ENCODE measurements at regions not wholly inside any gene's neighbourhood (a gene's known extent, or its start where the extent isn't known, plus 50 kb on each side); places are given as distances from the start of the nearest gene placed in this dataset.

DNA sequence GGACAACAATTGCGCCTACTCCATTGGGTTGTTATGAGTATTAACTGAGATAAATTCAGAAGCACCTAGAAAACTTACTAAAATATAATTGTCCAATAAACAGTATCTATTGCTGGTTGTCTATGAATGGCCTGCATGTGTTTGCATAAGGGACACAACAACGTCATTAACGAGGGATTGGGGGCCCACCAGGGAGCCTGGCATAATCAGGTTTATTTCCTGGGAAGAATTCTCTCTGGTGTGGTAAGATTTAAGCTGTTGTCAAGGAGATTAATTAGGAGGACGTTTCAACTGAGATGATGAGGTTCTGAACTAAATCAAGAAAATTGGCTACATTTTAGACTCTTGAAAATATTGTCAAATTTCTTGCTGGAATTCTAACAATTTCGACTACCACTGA, 176.1 kb upstream of the CDIN1 start:
- Histone ChIP-seq H3K27ac (ENCODE audit: low read depth, low read length) (no peak overlapping the region), H3K4me1 (ENCODE audit: control insufficient read depth, low read length) (no peaks in the 10 kb centered on the region), H3K4me2 (ENCODE audit: low read length) (no peak overlapping the region), H3K9me3 (ENCODE audit: control insufficient read depth, insufficient read depth, low read length) (no peaks in the 10 kb centered on the region), H3K9me2 (replicated peaks; ENCODE audit: control insufficient read depth, low read length) (no peaks in the 10 kb centered on the region), H3K36me3 (ENCODE audit: control insufficient read depth, low read length) (no peaks in the 10 kb centered on the region), H3K4me3 (ENCODE audit: low read length) (no peak overlapping the region), H3F3A (ENCODE audit: control insufficient read depth, insufficient read depth) (no peaks in the 10 kb centered on the region), H4K20me1 (ENCODE audit: control insufficient read depth, insufficient read depth, low read depth, low read length) (no peaks in the 10 kb centered on the region), H3K79me2 (ENCODE audit: control insufficient read depth, low read length) (no peaks in the 10 kb centered on the region), H3K27me3 (ENCODE audit: control insufficient read depth, low read length) (no peaks in the 10 kb centered on the region; the same call in 1 of the 2 replicates)
- TF ChIP-seq EZH2phosphoT487 (IDR thresholded peaks at IDR 0.05; ENCODE audit: borderline replicate concordance, low read length): no peak
- TF ChIP-seq, protein P1, sequence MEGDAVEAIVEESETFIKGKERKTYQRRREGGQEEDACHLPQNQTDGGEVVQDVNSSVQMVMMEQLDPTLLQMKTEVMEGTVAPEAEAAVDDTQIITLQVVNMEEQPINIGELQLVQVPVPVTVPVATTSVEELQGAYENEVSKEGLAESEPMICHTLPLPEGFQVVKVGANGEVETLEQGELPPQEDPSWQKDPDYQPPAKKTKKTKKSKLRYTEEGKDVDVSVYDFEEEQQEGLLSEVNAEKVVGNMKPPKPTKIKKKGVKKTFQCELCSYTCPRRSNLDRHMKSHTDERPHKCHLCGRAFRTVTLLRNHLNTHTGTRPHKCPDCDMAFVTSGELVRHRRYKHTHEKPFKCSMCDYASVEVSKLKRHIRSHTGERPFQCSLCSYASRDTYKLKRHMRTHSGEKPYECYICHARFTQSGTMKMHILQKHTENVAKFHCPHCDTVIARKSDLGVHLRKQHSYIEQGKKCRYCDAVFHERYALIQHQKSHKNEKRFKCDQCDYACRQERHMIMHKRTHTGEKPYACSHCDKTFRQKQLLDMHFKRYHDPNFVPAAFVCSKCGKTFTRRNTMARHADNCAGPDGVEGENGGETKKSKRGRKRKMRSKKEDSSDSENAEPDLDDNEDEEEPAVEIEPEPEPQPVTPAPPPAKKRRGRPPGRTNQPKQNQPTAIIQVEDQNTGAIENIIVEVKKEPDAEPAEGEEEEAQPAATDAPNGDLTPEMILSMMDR (IDR thresholded peaks at IDR 0.05; ENCODE audit: low read depth, low read length, poor library complexity, severe bottlenecking): no peak

DNA sequence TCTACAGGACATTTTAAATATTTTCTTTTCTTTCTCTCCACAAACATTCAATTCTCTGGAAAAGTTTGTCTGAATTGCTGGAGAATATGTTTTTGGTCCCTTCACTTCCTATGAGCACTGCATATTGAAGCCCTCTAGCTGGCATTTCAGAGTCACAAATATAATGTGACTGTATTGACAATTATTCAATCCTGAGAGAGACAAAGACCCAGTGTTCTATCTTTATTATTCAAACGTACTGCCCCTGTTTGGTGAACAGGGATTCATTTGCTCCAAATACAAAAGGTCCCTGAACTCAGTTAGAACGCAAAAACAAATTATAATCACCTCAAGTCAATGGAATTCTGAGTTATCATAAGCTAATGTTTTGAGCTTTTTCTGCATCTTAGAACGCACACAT, 173.1 kb upstream of the CDIN1 start:
- no peaks in the 10 kb centered on the region for H3K9me3 ChIP-seq (ENCODE audit: control insufficient read depth, insufficient read depth, low read length)
- H3K9me2 ChIP-seq (replicated peaks; ENCODE audit: control insufficient read depth, low read length): no peaks in the 10 kb centered on the region
- no peaks in the 10 kb centered on the region for H3F3A ChIP-seq (ENCODE audit: control insufficient read depth, insufficient read depth)
- H3K27me3 ChIP-seq (ENCODE audit: control insufficient read depth, low read length): no peaks in the 10 kb centered on the region
- no peaks in the 10 kb centered on the region for H3K36me3 ChIP-seq (ENCODE audit: control insufficient read depth, low read length)
- H3K27ac ChIP-seq (ENCODE audit: low read depth, low read length): no peak overlapping the region
- TF ChIP-seq, protein P1 (IDR thresholded peaks at IDR 0.05; ENCODE audit: low read depth, low read length, poor library complexity, severe bottlenecking): no peak
- TF ChIP-seq EZH2phosphoT487 (IDR thresholded peaks at IDR 0.05; ENCODE audit: borderline replicate concordance, low read length): no peak
- no peaks in the 10 kb centered on the region for H4K20me1 ChIP-seq (ENCODE audit: control insufficient read depth, insufficient read depth, low read depth, low read length)
- no peaks in the 10 kb centered on the region for H3K79me2 ChIP-seq (ENCODE audit: control insufficient read depth, low read length)
- H3K4me2 ChIP-seq (ENCODE audit: low read length): no peak overlapping the region
- no peak overlapping the region for H3K4me3 ChIP-seq (ENCODE audit: low read length)
- no peaks in the 10 kb centered on the region for H3K4me1 ChIP-seq (ENCODE audit: control insufficient read depth, low read length)

DNA sequence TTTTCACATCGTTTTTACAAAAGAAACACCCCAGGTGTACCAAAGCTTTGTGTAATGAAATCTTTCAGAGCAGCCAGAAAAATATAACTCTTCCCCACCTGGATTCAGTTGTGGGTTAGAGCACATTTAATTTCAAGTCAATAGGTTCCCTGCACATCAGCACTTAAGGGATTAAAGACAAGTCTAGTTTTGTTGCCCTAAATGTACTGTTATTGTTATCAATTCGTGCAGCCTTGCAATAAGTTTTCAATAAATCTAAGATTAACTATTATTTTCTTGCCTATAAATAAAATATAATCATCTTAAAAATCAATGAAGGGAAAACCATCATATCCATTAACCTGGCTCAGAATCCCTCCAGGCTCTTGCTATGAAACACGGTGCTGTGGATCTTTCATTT, 172.5 kb upstream of the CDIN1 start:
- H3K4me3 ChIP-seq (ENCODE audit: low read length): no peak overlapping the region
- no peak overlapping the region for H3K27ac ChIP-seq (ENCODE audit: low read depth, low read length)

More for the DNA sequence above, 172.5 kb upstream of the CDIN1 start:
- H3K9me2 ChIP-seq (replicated peaks; ENCODE audit: control insufficient read depth, low read length): no peaks in the 10 kb centered on the region
- H3K79me2 ChIP-seq (ENCODE audit: control insufficient read depth, low read length): no peaks in the 10 kb centered on the region
- no peaks in the 10 kb centered on the region for H3K27me3 ChIP-seq (ENCODE audit: control insufficient read depth, low read length)
- H3F3A ChIP-seq (ENCODE audit: control insufficient read depth, insufficient read depth): no peaks in the 10 kb centered on the region
- no peaks in the 10 kb centered on the region for H3K4me1 ChIP-seq (ENCODE audit: control insufficient read depth, low read length)
- no peaks in the 10 kb centered on the region for H3K36me3 ChIP-seq (ENCODE audit: control insufficient read depth, low read length)
- H3K4me2 ChIP-seq (ENCODE audit: low read length): no peak overlapping the region
- H4K20me1 ChIP-seq (ENCODE audit: control insufficient read depth, insufficient read depth, low read depth, low read length): no peaks in the 10 kb centered on the region
- no peaks in the 10 kb centered on the region for H3K9me3 ChIP-seq (ENCODE audit: control insufficient read depth, insufficient read depth, low read length)
- TF ChIP-seq, protein P1 (IDR thresholded peaks at IDR 0.05; ENCODE audit: low read depth, low read length, poor library complexity, severe bottlenecking): no peak
- no peak for TF ChIP-seq EZH2phosphoT487 (IDR thresholded peaks at IDR 0.05; ENCODE audit: borderline replicate concordance, low read length)
